Muscle of back (tissue), 3 donors: ENCODE measurements at regions not wholly inside any gene's neighbourhood (a gene's known extent, or its start where the extent isn't known, plus 50 kb on each side); places are given as distances from the start of the nearest gene placed in this dataset.
"Not testable (repeated sequence)": the region's sequence is repeated elsewhere in the genome, so short reads cannot be mapped to it uniquely, and the experiment has no call there.

ENCODE experiments used
- DNase-seq, 3 donors: peaks; one replicate each; pipeline versions ENCODE4 v3.0.0 to v3.0.0-alpha.2; 2013

DNA sequence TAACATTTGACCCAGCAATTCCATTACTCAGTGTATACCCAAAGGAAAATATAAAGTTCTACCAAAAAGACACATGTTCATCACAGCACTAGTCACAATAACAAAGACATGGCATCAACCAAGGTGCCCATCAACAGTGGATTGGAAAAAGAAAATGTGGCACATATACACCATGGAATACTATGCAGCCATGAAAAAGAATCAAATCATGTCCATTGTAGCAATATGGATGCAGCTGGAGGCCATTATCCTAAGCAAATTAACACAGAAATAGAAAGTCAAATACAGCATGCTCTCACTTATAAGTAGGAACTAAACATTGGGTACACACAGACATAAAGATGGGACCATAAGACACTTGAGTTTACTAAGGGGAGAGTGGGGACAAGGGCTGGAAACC lies 441.9 kb upstream of the ID4 start:
- DNase-seq, result no peak

DNA sequence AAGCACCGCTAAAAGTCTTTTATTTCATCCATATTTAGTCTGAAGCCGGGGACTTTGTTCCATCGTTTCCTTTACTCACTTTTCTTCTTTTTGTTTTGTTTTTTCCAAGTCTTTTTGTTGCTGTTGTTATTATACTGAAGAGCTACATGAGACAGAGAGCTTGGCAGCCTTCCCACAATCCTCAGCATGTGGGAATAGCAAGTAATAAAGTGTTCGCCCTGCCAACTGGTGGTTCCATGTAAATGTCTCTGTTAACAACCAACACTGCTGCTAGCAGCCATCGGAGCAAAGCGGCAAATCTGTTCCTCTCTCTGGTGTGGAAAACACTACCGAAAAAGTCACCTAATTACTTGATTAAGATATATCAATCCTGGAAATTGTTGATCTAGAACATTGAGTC lies 437.8 kb upstream of the ID4 start:
- peak in 2 of 3 donors; percentile 30 to 33 for DNase-seq

DNA sequence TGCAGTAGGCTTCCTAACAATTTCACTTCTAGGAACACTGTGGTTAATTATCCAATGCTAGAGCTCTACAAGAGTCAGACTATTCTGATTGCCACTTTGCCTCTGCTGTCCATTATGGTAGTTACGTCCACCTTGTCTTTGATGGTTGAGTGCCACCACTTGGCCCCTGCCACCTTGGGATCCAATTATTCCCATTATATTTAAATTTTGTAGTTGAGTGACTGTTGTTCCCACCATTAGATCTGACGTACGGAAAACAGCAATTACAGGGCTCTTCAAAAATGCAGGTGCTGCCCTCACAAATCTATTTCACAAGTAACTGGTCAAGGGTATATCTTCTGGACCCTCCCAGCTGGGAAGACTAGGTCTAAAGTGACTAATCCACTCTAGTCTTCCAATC lies 432.3 kb upstream of the ID4 start:
- not testable (repeated sequence) for DNase-seq

DNA sequence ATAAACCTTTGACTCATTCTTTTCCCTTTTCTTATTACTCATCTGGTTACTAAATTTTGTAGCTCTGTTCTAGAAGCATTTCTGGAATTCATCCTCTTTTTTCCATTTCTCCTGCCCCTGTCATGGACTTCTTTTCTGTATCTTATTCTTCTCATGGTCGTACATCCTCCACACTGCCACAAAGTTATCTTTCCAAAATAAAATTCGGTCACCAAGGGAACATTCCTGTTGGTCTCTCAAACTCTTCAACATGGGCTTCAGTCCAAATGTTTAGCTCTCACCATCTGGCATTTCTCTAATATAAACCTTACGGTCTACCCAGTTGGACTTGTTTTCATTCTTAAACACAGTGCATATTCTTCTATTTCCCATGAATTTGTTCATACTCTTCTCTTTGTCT lies 428.8 kb upstream of the ID4 start:
- DNase-seq, result peak in 1 of 3 donors; percentile 2

DNA sequence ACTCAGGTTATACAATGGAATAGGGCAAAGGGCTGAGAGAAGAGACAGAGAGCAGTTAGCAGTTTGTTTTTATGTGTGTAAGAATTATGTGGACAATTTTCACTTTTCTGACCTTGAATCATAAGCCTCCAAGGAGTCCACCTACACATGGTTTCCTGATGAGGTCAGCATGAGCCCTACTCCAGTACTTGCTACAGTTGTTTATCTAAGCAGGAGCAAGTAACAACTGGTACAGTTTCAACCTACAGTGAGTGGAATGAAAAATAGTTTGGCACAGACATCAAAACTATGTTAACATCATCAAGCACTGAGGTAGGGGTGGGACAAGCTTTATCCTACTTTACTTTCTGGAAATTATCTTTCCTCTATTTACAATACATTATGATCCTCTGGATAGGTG lies 426.7 kb upstream of the ID4 start:
- peak in 1 of 3 donors; percentile 2 for DNase-seq

DNA sequence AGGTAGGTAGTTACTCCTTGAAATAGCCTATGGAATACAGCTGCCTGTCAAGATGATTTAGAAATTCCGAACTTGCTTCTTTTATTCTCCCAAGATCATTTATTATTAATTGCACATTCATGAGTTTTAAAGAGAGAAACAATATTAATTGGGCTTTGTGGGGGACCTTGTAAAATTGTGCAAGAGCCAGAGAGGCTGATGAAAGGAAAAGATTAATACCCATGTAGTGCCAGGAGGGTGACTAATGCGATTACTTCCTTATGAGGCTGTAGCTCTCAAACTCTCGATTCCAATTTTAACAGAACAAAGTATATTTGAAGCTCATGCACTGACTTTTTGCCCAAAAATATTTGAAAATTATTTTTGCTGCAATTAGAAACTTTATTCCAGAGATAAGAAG lies 423.8 kb upstream of the ID4 start:
- peak in 1 of 3 donors; percentile 25 for DNase-seq

DNA sequence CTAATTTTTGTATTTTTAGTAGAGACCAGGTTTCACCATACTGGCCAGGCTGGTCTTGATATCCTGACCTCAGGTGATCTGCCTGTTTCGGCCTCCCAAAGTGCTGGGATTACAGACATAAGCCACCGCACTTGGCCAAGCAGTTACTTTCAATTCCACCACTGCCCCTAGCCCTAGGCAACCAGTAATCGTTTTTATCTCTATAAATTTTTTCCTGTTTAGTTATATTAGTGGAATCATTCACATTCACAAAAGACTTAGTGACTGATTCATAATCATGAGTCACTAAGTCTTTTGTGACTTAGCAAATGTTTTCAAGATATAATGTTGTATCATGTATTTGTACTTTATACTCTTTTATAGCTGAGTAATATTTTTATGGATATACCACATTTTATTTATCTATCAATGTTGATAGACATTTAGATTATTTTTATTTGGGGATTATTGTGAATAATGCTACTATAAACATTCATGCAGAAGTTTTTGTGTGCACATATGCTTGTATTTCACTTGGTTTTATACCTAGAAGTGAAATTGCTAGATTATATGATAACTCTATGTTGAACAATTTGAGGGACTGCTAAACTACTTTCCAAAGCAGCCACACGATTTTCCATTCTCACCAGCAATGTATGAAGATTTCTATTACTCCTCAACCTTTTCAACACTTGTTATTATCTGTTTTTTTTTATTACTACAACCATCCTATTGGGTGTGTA lies 421.4 kb upstream of the ID4 start:
- peak in 1 of 3 donors; percentile 10 for DNase-seq

DNA sequence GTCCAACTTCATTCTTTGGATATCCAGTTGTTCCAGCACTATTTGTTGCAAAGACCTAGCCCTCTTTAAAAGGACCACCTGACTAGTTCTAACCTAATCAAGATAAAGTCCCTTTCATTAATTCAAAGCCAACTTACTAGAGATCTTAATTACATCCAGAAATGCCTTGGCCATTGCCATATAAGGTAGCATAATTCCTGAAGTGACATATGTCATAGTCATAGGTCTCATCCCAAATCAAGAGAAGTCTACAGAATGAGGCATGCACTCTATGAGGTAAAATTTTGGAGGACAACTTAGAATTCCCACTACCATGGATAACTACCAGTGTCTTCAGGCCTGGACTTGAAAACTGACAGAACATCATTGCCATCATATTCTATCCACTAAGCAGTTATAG lies 420.4 kb upstream of the ID4 start:
- no peak for DNase-seq

DNA sequence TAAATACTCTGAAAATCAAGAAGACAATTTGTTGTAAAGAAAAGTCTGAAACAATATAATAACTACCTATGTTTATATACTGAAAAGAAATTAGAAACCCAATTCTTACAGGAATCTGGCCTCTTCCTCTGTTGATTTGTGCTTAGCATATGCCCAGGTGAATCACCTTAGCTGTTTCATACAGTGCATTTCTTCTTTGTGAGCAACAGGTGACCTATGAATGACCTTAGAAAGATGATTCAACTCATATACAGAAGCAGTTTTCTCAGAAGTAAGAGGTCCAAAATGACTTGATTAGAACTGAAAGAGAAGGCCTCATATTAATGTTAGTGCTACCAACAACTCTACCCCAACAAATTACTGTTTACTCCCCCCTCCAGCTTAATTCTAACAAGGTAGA lies 419.5 kb upstream of the ID4 start:
- DNase-seq, result peak in 1 of 3 donors; percentile 9

DNA sequence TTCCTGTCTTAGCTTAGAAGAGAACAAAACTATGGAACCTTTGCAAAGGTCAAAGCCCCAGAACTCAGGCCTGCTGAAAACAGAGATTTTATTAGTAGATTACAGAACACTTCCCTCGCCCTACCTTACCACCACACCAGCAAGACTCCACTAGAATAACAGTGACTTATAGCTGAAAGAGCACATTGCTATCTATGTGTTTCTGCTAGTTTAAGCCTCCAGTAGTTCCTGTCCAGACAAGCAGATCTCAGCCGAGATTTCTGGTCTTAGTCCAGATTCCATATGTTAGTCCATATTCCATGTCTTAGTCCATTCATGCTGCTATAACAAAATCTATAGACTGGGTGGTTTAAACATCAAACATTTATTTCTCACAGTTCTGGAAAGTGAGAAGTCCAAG lies 412.3 kb upstream of the ID4 start:
- no peak for DNase-seq

DNA sequence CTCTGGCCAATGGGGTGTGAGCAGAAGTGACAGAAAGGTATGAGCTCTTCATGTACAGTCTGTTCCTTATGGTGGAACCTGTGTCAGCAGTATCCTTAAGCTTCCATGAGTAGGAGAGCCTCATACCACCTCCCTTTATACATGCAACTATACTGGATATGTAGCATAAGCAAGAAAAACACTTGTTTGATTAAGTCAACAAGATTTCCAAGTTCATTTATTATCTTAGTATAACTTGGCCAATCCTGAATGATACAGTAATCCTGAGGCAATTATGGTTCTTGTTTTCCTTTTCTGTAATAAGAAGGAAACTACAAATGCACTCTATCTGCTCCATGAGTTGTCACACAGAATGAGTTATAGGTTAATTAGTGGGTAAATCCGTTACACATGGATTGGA lies 409.6 kb upstream of the ID4 start:
- no peak for DNase-seq

DNA sequence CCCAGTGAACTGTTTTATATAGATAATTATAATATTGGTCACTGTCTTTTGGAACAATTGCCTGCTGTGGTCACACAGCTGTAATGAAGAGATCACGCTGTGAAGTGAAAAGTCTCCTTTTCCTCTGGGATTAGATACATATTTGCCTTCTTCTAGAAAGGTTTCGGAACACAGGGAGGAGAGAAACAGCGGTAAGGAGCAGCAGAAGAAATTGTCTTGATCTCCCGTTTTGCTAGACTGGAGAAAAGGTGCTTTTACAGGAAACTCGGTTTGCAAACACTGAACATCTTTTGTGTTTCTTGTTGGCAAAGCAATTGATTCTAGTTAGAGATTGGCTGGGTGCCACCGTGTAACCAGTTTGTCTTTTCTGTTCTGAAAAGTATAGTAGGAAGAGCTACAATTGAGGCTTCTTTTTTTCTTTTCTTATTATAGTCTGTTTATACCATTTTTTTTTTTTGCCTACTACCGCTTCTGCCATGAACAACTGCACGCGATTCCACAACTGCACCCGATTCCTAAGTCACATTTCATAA lies 404.1 kb upstream of the ID4 start:
- peak in 2 of 3 donors; percentile 3 to 24 for DNase-seq

DNA sequence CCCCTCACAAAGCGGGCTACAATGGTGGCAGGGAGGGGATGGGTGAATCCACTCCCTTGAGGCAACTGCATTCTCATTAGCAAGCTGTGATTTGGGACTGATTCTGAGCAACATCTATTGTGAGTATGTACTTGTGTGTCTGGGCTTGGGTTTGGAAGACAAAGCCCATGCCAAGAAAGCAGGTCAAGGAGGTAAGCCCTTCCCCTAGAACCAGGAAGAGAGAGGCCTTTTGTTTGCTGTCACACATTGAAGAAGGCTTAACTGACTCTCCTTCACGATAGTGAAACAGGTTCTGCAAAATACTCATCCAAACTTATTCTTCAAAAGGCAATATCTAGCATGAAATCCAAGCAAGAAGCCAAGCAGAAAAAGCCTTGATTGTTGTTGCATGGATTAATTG lies 403.1 kb upstream of the ID4 start:
- no peak for DNase-seq

DNA sequence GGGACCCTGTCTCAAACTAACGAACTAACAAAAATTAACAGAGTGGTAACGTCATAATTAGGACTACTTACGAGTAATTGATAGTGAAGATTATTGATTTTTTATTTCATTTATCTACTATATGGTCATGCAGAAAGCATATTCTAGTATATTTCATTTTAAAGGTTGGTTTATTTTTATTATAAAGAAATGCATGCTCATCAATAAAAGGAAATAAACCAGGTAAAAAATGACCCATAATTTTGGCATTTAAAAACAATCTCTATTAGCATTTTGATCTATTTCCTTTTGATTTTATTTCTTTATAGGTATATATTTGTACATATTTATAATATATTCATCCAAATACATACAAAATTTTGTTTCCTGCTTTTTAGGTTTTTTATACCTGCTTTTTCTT lies 401.4 kb upstream of the ID4 start:
- DNase-seq, result no peak

DNA sequence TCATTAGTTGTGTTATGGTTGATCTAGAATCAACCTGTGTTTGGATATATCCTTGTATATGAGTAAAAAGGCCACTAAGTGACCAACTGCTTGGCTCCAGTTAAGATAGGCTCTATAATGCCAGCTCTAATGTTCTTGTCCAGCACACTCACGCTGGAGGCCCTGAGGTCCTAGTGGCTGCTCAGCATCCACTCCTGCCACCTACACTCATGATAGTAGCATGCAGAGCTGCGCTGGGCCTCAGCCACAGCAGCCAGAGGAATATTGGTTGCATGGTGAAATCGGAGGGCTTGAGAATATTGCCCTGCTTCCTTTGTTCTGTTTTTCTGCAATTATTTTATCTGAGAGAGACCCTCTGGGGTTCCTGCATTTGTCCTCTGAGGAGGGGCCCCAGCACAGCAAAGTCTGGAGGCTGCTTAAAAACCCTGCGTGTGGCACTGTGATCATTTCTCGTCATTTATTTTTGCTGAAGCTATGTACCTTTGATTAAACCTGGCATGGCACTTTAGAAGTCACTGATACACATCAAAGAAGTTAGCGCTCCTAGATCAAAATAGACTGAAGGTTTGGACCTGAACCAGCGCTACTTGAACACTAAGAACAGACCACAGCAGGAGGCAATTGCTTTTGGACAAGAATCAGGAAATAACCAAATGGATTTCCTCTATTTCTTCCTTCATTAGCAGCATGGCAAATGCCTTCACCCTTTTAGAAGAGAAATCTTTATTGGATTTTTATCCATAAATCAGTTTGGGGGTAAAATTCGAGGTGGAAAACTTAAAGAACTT lies 398.4 kb upstream of the ID4 start:
- DNase-seq, result no peak

DNA sequence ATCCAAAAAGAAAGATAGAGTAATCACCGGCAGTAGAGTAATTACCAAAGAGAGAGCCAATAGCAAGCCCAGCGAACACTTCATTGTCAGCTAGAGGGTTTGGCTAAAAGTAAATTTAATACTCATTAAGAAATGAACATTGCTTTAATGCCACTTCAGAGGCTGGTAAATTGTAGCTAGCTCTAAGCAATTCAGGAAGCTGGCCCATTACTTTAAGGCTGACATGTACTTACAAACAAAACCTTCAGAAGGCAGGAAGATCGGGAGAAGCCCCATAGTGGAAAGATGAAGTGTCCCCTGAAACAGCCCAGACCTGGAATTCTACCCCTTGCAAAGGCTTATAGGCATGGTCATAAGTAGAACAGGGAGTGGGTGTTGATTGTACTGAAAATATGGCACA lies 396.6 kb upstream of the ID4 start:
- no peak for DNase-seq

DNA sequence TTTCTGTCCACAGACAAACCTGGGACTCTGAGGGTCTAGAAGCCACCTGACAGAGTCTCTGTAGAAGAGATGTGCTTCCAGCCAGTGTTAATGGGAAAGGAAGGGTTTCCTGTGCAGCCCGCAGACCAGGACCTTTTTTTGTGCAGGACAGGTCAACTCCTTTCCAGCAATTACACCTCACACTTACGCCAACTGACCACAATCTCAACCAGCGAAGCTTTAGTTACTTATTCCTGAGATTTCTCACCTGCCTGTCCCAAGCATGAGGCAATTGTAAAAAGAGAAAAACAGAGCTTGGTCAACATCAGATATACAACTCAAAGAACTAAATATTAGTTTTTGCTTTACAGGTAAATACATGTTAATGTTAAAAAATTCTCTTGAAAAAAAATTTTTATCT lies 393.8 kb upstream of the ID4 start:
- DNase-seq, result no peak

DNA sequence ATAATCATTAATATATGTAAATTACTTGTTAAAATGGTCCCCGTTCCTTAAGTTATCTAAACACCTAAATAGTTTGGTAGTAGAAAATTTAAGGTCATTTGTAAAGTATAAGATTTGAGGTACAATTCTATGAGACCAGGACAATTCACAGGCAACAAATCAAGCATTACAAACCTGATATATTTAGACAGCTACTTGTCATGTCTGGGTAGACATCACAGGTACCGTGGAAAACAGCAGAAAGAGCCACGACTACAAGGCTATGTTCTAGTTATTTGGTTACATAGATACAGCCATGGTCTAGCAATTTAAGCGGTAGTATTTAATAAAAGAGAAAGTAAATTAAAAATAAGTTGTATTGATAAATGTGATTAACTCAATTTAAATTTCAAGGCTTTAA lies 393.1 kb upstream of the ID4 start:
- no peak for DNase-seq

DNA sequence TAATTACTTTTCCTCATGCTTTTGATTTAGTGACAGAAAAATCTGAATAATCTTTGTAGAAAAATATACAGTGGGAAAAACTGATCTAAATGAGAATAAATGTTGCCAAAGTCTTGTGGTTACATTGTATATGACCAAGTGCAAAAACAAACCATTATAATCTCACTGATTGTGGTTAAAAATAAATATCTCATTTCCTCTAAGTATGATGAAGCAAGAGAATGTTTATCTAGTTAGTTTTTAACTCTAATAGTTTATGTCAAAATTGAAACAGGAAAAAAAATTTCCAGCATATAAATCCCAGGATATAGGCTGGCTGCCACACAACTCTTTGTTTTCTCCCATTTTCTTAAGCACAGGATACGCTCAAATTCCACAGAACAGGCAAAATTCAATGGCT lies 392.7 kb upstream of the ID4 start:
- no peak for DNase-seq

DNA sequence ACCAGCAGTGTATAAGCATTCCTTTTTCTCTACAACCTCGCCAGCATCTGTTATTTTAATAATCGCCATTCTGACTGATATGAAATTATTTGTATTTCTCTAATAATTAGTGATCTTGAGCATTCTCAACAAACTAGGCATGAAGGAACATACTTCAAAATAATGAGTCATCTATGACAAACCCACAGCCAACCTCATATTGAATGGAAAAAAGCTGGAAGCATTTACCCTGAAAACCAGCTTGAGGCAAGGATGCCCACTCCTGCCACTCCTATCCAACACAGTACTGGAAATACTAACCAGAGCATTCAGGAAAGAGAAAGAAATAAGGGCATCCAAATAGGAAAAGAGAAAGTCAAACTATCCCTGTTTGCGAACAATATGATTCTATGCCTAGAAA lies 390.6 kb upstream of the ID4 start:
- no peak for DNase-seq

DNA sequence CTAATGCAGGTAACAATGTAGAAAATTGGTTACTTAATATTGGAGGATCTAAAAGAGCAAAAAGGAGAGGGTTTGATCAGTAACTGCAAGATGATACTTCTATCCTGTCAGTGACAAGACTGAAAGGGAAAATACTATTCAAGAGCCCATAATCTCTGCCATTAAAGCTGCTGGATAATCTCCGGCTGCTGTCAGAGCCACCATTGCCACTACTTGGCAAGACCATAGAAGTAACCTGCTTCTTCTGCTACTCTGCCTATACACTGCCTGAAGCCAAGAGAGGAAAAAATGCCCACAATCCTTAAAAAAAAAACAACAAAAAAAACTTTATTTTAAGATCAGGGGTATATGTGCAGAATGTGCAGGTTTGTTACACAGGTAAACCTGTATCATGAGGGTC lies 386.5 kb upstream of the ID4 start:
- DNase-seq, result no peak

DNA sequence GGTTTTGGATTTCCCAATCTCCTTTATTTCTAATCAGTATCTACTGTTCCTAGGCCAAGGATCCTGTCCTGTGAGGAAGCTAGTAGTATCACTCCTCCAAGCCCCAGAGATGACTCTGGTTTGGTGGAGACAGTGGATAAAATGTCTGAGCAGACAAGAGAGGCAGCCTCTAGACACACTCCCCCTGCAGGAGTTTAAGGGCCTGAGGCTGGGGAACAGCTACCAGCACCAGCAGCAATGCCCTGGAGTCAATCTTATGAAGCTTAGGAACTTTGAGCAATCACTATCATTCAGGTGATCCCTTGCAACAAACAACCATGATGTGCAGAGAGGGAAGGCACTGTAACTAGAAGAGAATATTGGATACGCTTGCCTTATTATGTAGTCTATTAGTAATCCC lies 384.7 kb upstream of the ID4 start:
- DNase-seq, result no peak

DNA sequence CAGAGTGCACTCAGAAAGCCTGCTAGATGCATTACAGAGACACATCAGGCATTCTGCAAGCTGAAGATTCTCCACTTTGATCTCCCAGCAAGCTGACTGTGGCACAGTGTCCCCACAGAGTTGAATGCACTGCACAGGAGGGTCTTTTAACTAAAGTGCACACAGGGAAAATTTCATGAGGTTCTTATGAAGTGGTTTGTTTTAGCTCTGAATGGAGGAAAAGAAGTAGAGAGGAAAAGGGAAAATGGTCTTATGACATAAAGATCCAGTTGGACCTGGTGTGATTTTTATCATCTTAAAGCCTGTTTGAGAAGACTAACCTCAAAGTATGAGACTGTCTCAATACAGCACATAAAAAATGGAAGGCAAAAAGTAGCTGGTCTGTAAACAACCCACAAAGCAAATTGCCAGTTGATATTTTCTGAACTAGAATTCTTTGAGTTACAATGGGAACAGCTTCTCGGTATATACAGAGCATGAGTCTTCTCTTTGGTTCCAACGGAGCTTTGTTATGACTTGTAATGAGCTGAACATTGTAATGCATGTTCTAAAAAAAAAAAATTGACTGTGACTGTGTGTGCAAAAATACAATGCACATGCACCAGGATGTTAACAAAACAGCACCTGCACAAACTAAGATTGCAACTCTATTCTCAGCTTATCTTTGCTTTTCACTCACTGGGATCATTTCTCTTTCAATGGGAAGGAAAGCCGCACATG lies 383.0 kb upstream of the ID4 start:
- DNase-seq, result no peak
